Gastroesophageal sphincter (tissue), 4 donors: ENCODE measurements at regions not wholly inside any gene's neighbourhood (a gene's known extent, or its start where the extent isn't known, plus 50 kb on each side); places are given as distances from the start of the nearest gene placed in this dataset.

ENCODE experiments used
- ATAC-seq: fragments of 150-250 bp; one replicate; pipeline ENCODE4 v1.9.1; 2016; ENCODE audit warnings: mild to moderate bottlenecking, moderate library complexity
- H3K27ac ChIP-seq, 4 donors: fragments of 200-600 bp; sonication (generic) in 3 of 4; 1 replicate in 3 of 4; 2 replicates in 1 of 4; pipeline ENCODE4 v1.5.1; 2016 to 2019
- H3K27me3 ChIP-seq: fragments of 200-600 bp; sonication (generic); one replicate; pipeline ENCODE4 v1.5.1; 2019
- H3K36me3 ChIP-seq, 2 donors: fragments of 200-600 bp; sonication (generic); one replicate each; pipeline ENCODE4 v1.5.1; 2019; ENCODE audit warnings: control low read depth in 1 of 2
- H3K4me1 ChIP-seq, 3 donors: fragments of 200-600 bp; sonication (generic); 1 replicate in 2 of 3; 2 replicates in 1 of 3; pipeline ENCODE4 v1.5.1; 2016 to 2019; ENCODE audit warnings: control low read depth in 2 of 3
- H3K4me3 ChIP-seq, 2 donors: fragments of 200-600 bp; sonication (generic); one replicate each; pipeline ENCODE4 v1.5.1; 2019; ENCODE audit warnings: mild to moderate bottlenecking in 1 of 2, moderate library complexity in 1 of 2
- H3K9me3 ChIP-seq, 3 donors: fragments of 200-600 bp; sonication (generic); one replicate each; pipeline ENCODE4 v1.5.1; 2017 to 2019; ENCODE audit warnings: control low read depth in 2 of 3
- CTCF ChIP-seq, 4 experiments: fragments of 200-600 bp in 2 of 4; fragments of 450-650 bp in 2 of 4; sonication (generic) in 1 of 4; IDR thresholded peaks; one replicate each; pipeline ENCODE4 v1.5.1; 2017 to 2019; ENCODE audit warnings: antibody characterized with exemption in 4 of 4, mild to moderate bottlenecking in 2 of 4, moderate library complexity in 2 of 4
- EP300 ChIP-seq: sonication (generic); formaldehyde crosslinking; IDR thresholded peaks from one replicate; pipeline ENCODE4 v1.6.1; 2017; ENCODE audit warnings: antibody characterized with exemption, mild to moderate bottlenecking
- POLR2A ChIP-seq, 2 donors: fragments of 450-650 bp; IDR thresholded peaks; one replicate each; pipeline ENCODE4 v1.6.1; 2017; ENCODE audit warnings: antibody characterized with exemption in 2 of 2, mild to moderate bottlenecking in 2 of 2, moderate library complexity in 1 of 2
- POLR2AphosphoS5 ChIP-seq: sonication (generic); formaldehyde crosslinking; IDR thresholded peaks from one replicate; pipeline ENCODE4 v1.6.1; 2017; ENCODE audit warnings: antibody characterized with exemption
- WGBS, 2 donors: methylation state at CpG; one replicate each; pipeline ENCODE4 v1.1.5; 2018; ENCODE audit warnings: low coverage in 1 of 2; 5-methylcytosine and 5-hydroxymethylcytosine counted together

- no peak for ATAC-seq
- no peaks in the 10 kb centered on the region for H3K27me3 ChIP-seq
- WGBS, 2 donors = 98% methylated on average over 6 of the region's 10 CpGs; no CpG with 5 or more reads in 1 of the 2 donors
- H3K36me3 ChIP-seq = no peaks in the 10 kb centered on the region
- H3K27ac ChIP-seq = no peak overlapping the region
- peaks cover 0 to 5% (median 0%) of the 10 kb centered on the region in 3 donors for H3K9me3 ChIP-seq
- H3K4me1 ChIP-seq = no peaks in the 10 kb centered on the region
- no peak for TF ChIP-seq EP300
- no peak for TF ChIP-seq CTCF (IDR thresholded peaks at IDR 0.05)
- no peak for TF ChIP-seq POLR2AphosphoS5
- TF ChIP-seq POLR2A (IDR thresholded peaks at IDR 0.05) = no peak
- H3K4me3 ChIP-seq = no peak overlapping the region
Measured at GRCh38 chr11:70725278-70725677, 326.9 kb downstream of the CTTN start.

DNA sequence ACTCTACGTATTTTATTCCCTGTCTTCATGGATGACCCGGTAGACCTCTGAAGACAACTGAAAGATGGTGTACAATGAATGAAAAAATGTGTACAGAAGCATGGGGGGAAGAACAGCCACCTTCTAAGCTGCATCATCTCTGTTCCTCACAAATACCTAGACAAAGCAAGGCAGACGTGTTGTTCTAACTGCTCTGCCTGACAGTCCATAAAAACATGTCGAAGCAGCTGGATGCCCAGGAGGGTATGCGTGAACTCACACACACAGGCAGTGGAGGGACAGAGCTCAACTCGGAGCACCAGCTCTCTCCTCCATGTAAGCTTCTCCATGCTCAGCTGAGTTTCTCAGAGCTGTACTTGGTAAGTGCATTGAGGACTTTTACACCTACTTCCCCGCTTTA is 327.4 kb downstream of the CTTN start:
- Histone ChIP-seq H3K9me3 (peaks cover 0 to 5% (median 0%) of the 10 kb centered on the region in 3 donors), H3K36me3 (no peaks in the 10 kb centered on the region), H3K4me3 (no peak overlapping the region), H3K27me3 (no peaks in the 10 kb centered on the region), H3K27ac (no peak overlapping the region), H3K4me1 (no peaks in the 10 kb centered on the region)
- no peak for ATAC-seq
- TF ChIP-seq EP300 (no peak), POLR2A (IDR thresholded peaks at IDR 0.05) (no peak), CTCF (IDR thresholded peaks at IDR 0.05) (no peak), POLR2AphosphoS5 (no peak)
- 68 to 74% methylated on average over 6 of the region's 7 CpGs for WGBS, 2 donors

DNA sequence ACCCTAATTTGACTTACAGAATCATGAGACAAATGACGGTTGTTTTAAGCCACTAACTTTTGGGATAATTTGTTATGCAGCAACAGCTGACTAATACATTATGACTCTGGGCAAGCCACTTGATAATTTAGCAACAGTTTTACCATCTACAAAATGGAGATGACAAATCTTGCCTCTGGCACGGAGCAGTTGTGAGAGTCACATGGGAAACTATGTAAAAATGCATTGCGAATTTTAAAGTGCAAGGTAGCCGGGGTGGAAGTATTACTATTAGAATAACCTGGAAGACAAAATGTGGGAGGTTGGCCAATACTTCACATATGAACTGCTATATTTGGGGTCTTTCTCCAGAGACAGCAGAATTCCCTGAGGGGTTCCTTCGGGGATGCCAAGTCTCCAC is 328.7 kb downstream of the CTTN start:
- 94 to 95% methylated on average over 5 of the region's 5 CpGs for WGBS, 2 donors

GRCh38 chr11:70727899-70728620 is 329.7 kb downstream of the CTTN start:
- no peak for ATAC-seq
- Histone ChIP-seq H3K4me1 (no peaks in the 10 kb centered on the region), H3K27me3 (no peaks in the 10 kb centered on the region), H3K9me3 (peaks cover 0 to 5% (median 0%) of the 10 kb centered on the region in 3 donors), H3K36me3 (no peaks in the 10 kb centered on the region), H3K27ac (no peak overlapping the region), H3K4me3 (no peak overlapping the region)
- 54 to 64% methylated on average over 8 of the region's 15 CpGs for WGBS, 2 donors
- TF ChIP-seq POLR2A (IDR thresholded peaks at IDR 0.05) (no peak), EP300 (no peak), POLR2AphosphoS5 (no peak), CTCF (IDR thresholded peaks at IDR 0.05) (no peak)

More for the DNA sequence above, 328.7 kb downstream of the CTTN start:
- Histone ChIP-seq H3K9me3 (peaks cover 0 to 5% (median 0%) of the 10 kb centered on the region in 3 donors), H3K27me3 (no peaks in the 10 kb centered on the region), H3K36me3 (no peaks in the 10 kb centered on the region), H3K4me1 (no peaks in the 10 kb centered on the region), H3K4me3 (no peak overlapping the region), H3K27ac (no peak overlapping the region)
- ATAC-seq = no peak
- TF ChIP-seq CTCF (IDR thresholded peaks at IDR 0.05) = no peak
- TF ChIP-seq POLR2AphosphoS5 = no peak
- no peak for TF ChIP-seq POLR2A (IDR thresholded peaks at IDR 0.05)
- TF ChIP-seq EP300 = no peak

DNA sequence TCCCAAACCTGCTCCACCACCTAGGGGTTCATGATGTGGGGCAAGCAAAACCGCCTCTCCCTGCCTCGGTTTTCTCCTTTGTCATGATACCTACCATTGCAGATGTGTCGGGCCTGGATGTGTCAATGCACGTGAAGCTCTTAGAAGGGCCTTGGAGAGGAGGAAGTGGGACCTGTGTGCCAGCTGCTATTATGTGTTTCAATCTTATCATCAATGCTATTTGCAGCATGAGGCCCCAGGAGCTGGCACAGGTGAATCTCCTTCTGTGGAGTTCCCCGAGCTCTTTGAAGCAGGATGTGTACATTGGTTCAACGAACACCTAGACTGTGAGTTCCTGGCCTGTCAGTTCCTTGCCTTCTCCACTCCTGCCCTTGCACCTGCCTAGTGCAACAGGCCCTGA is 331.6 kb downstream of the CTTN start:
- no peaks in the 10 kb centered on the region for H3K27me3 ChIP-seq
- no peak for ATAC-seq
- H3K9me3 ChIP-seq = peaks cover 0 to 5% (median 0%) of the 10 kb centered on the region in 3 donors
- no peak for TF ChIP-seq CTCF (IDR thresholded peaks at IDR 0.05)
- TF ChIP-seq EP300 = no peak
- no peaks in the 10 kb centered on the region for H3K36me3 ChIP-seq
- no peak overlapping the region for H3K27ac ChIP-seq
- 82 to 83% methylated on average over 4 of the region's 6 CpGs for WGBS, 2 donors
- no peak overlapping the region for H3K4me3 ChIP-seq
- no peaks in the 10 kb centered on the region for H3K4me1 ChIP-seq
